ENCODE measurements at regions not wholly inside any gene's neighbourhood (a gene's known extent, or its start where the extent isn't known, plus 50 kb on each side); places are given as distances from the start of the nearest gene placed in this dataset.

- no peak for TF ChIP-seq MEIS2 (CRISPR knock-in tag; IDR thresholded peaks at IDR 0.05)
- TF ChIP-seq SETDB1 (CRISPR knock-in tag; IDR thresholded peaks at IDR 0.05; ENCODE audit: borderline replicate concordance), result no peak
- no peak for TF ChIP-seq POLR2G (IDR thresholded peaks at IDR 0.05; ENCODE audit: low read depth, low read length)
- TF ChIP-seq FOXP1 (IDR thresholded peaks at IDR 0.05), result no peak
- TF ChIP-seq FOXP1 (CRISPR knock-in tag; IDR thresholded peaks at IDR 0.05), result no peak
- TF ChIP-seq HIVEP1 (CRISPR knock-in tag; IDR thresholded peaks at IDR 0.05), result no peak
- no peak for TF ChIP-seq SRSF4 (IDR thresholded peaks at IDR 0.05; ENCODE audit: low read depth, low read length, poor library complexity, severe bottlenecking)
- TF ChIP-seq ZNF572 (CRISPR knock-in tag; IDR thresholded peaks at IDR 0.05), result no peak
- TF ChIP-seq, protein P1, sequence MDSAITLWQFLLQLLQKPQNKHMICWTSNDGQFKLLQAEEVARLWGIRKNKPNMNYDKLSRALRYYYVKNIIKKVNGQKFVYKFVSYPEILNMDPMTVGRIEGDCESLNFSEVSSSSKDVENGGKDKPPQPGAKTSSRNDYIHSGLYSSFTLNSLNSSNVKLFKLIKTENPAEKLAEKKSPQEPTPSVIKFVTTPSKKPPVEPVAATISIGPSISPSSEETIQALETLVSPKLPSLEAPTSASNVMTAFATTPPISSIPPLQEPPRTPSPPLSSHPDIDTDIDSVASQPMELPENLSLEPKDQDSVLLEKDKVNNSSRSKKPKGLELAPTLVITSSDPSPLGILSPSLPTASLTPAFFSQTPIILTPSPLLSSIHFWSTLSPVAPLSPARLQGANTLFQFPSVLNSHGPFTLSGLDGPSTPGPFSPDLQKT (CRISPR knock-in tag; IDR thresholded peaks at IDR 0.05; ENCODE audit: borderline replicate concordance), result no peak
- no peak for TF ChIP-seq DDIT3 (CRISPR knock-in tag; IDR thresholded peaks at IDR 0.05)
- TF ChIP-seq, protein P2, sequence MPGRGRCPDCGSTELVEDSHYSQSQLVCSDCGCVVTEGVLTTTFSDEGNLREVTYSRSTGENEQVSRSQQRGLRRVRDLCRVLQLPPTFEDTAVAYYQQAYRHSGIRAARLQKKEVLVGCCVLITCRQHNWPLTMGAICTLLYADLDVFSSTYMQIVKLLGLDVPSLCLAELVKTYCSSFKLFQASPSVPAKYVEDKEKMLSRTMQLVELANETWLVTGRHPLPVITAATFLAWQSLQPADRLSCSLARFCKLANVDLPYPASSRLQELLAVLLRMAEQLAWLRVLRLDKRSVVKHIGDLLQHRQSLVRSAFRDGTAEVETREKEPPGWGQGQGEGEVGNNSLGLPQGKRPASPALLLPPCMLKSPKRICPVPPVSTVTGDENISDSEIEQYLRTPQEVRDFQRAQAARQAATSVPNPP (CRISPR knock-in tag; IDR thresholded peaks at IDR 0.05), result no peak
- no peak for TF ChIP-seq PLRG1 (conservative IDR thresholded peaks at IDR 0.05)
- TF ChIP-seq MAZ (IDR thresholded peaks at IDR 0.05; ENCODE audit: borderline replicate concordance, low read depth, low read length), result no peak
- no peak for TF ChIP-seq MAZ (CRISPR knock-in tag; IDR thresholded peaks at IDR 0.05; ENCODE audit: low read depth)
- TF ChIP-seq HOXD1 (CRISPR knock-in tag; IDR thresholded peaks at IDR 0.05), result no peak
- no peak for TF ChIP-seq TBX3 (IDR thresholded peaks at IDR 0.05; ENCODE audit: borderline replicate concordance)
- Histone ChIP-seq H3K27me3 (ENCODE audit: control insufficient read depth in 1 of 2, insufficient read depth in 2 of 2, low read length in 2 of 2) (no peaks in the 10 kb centered on the region; a peak in 1 of 5 replicates), H3K79me2 (ENCODE audit: insufficient read depth, low read length) (no peaks in the 10 kb centered on the region), H4K20me1 (ENCODE audit: insufficient read depth, low read length) (0 out of 2 replicates have a peak, but pooled peaks cover 2% of the 10 kb centered on the region), H2AFZ (ENCODE audit: low read length) (no peak overlapping the region), H3K27ac (ENCODE audit: extremely low read length, insufficient read depth, low read length) (no peak overlapping the region), H3K4me2 (ENCODE audit: low read depth, low read length) (no peak overlapping the region), H3K9me3 (ENCODE audit: low read length) (no peaks in the 10 kb centered on the region), H3K4me3 (replicated peaks in 1 of 3; ENCODE audit: insufficient read depth in 1 of 3, low read depth in 2 of 3, low read length in 3 of 3) (no peak overlapping the region), H3K36me3 (replicated peaks in 1 of 2; ENCODE audit: control insufficient read depth in 1 of 2, insufficient read depth in 2 of 2, low read length in 2 of 2) (no peaks in the 10 kb centered on the region), H3K4me1 (ENCODE audit: insufficient read depth, low read length) (no peaks in the 10 kb centered on the region), H3K9ac (ENCODE audit: insufficient read depth, low read depth, low read length) (no peak overlapping the region)
- no TSS peak for BruUV-seq (replicated peaks)
- DNase-seq (ENCODE audit: low spot score) (no peak), FAIRE-seq (no peak), ATAC-seq (no peak)
- 7% methylated on average over 2 of the region's 2 CpGs for WGBS (ENCODE audit: low lambda C conversion rate)
- in situ Hi-C loops (cut with HindIII; ENCODE audit: extremely low pct_ligation_motif_present, low pct_unique_long_range_greater_than_20kb) (no loop called here), intact Hi-C loops (cut with micrococcal nuclease; ENCODE audit: unreplicated experiment) (no loop called here)
- ChIA-PET CTCF (ENCODE audit: low intra/inter-chr PET ratio, low total read pairs) (no interaction called here), POLR2A (no interaction called here)
These were observed 192.3 kb downstream of the ZNF326 start for GRCh38 chr1:90187323-90187585.

All from HepG2 (cell line).